PC-9 (cell line): ENCODE measurements at regions not wholly inside any gene's neighbourhood (a gene's known extent, or its start where the extent isn't known, plus 50 kb on each side); places are given as distances from the start of the nearest gene placed in this dataset.

Source experiments
- EZH2 ChIP-seq: fragments of 200-600 bp; sonication (generic); IDR thresholded peaks from 2 replicates; pipeline ENCODE4 v1.8.0; 2017; ENCODE audit warnings: antibody characterized with exemption, low read depth
- TF ChIP-seq, protein P1 (sequence below): fragments of 200-600 bp; sonication (generic); conservative IDR thresholded peaks from 2 replicates; pipeline ENCODE4 v1.6.1; 2017; ENCODE audit warnings: mixed run types, antibody characterized with exemption, mild to moderate bottlenecking, moderate library complexity

DNA sequence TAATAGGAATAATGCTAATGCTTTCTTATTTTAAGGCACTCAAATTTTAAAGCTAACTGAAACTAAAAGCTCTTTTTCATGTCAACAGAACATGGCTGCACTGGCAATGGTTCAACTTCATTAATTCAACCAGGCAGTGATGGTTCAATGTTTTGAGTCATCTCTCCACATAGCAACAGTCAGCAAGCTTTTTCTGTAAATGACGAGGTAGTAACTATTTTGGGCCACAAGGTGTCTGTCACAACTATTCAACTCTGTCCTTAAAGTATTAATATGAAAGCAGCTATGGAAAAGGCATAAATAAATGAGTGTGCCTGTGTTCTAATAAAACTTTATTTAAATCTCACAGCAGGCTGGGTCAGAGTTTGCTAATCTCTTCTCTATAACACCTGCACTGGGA is 1425.6 kb upstream of the PIK3C3 start:
- TF ChIP-seq, protein P1, sequence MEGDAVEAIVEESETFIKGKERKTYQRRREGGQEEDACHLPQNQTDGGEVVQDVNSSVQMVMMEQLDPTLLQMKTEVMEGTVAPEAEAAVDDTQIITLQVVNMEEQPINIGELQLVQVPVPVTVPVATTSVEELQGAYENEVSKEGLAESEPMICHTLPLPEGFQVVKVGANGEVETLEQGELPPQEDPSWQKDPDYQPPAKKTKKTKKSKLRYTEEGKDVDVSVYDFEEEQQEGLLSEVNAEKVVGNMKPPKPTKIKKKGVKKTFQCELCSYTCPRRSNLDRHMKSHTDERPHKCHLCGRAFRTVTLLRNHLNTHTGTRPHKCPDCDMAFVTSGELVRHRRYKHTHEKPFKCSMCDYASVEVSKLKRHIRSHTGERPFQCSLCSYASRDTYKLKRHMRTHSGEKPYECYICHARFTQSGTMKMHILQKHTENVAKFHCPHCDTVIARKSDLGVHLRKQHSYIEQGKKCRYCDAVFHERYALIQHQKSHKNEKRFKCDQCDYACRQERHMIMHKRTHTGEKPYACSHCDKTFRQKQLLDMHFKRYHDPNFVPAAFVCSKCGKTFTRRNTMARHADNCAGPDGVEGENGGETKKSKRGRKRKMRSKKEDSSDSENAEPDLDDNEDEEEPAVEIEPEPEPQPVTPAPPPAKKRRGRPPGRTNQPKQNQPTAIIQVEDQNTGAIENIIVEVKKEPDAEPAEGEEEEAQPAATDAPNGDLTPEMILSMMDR, result peak; percentile 22; the same call in 1 of the 2 replicates
- TF ChIP-seq EZH2, result no peak
